ENCODE measurements at regions not wholly inside any gene's neighbourhood (a gene's known extent, or its start where the extent isn't known, plus 50 kb on each side); places are given as distances from the start of the nearest gene placed in this dataset.

GRCh38 chr5:105032917-105033316, 1470.3 kb upstream of the NUDT12 start:
- no peak overlapping the region for H3K9ac ChIP-seq (ENCODE audit: low read depth, low read length)
- no peaks in the 10 kb centered on the region for H4K20me1 ChIP-seq (ENCODE audit: insufficient read depth, low read length)
- DNase-seq = no peak
- H4K91ac ChIP-seq (ENCODE audit: insufficient read depth, low read depth, low read length) = no peak overlapping the region
- no peaks in the 10 kb centered on the region for H3K79me1 ChIP-seq (ENCODE audit: low read depth in 1 of 2, low read length in 2 of 2)
- CTCF ChIA-PET = no interaction called here
- no peak overlapping the region for H3K4me3 ChIP-seq (ENCODE audit: insufficient read depth, low read depth, low read length)
- no peak overlapping the region for H3K27ac ChIP-seq (ENCODE audit: insufficient read depth, low read length)
- H2BK15ac ChIP-seq (ENCODE audit: low read depth, low read length) = no peak overlapping the region
- intact Hi-C loops (cut with micrococcal nuclease) = no loop called here
- no peak overlapping the region for H2BK5ac ChIP-seq (ENCODE audit: low read depth, low read length, poor library complexity, severe bottlenecking)
- H2AK9ac ChIP-seq (replicated peaks; ENCODE audit: low read depth, low read length, poor library complexity) = no peak overlapping the region
- POLR2A ChIA-PET (ENCODE audit: unreplicated experiment) = no interaction called here
- dilution Hi-C loops (cut with HindIII; ENCODE audit: low sequenced_read_pairs, unreplicated experiment) = no loop called here
- no peak overlapping the region for H3K14ac ChIP-seq (replicated peaks; ENCODE audit: low read depth, low read length)
- WGBS, 2 experiments (ENCODE audit: extremely low coverage in 2 of 2, insufficient read length in 1 of 2) = no CpG with 5 or more reads among the region's 4 CpGs
- H4K5ac ChIP-seq (ENCODE audit: low read depth, low read length) = no peak overlapping the region
- H4K8ac ChIP-seq (ENCODE audit: low read depth in 2 of 2, low read length in 2 of 2) = no peak overlapping the region
- no peak overlapping the region for H2BK20ac ChIP-seq (ENCODE audit: low read depth, low read length)
- in situ Hi-C loops (cut with MboI; ENCODE audit: low sequenced_read_pairs) = no loop called here
- no peak for ATAC-seq (ENCODE audit: low read depth)
- no peak overlapping the region for H3K56ac ChIP-seq (ENCODE audit: extremely low read depth, insufficient read depth, low read length)
- TF ChIP-seq MAZ (IDR thresholded peaks at IDR 0.05; ENCODE audit: borderline replicate concordance, low read depth, low read length) = no peak
- no peak for TF ChIP-seq BHLHE40 (IDR thresholded peaks at IDR 0.05; ENCODE audit: low read depth, low read length)
- TF ChIP-seq SMC3 (IDR thresholded peaks at IDR 0.05; ENCODE audit: low read depth, low read length) = no peak
- no peak for TF ChIP-seq RFX5 (IDR thresholded peaks at IDR 0.05; ENCODE audit: low read depth, low read length)
- no peak for TF ChIP-seq MAFK (IDR thresholded peaks at IDR 0.05; ENCODE audit: low read depth, low read length)
- no peak for TF ChIP-seq FOS (IDR thresholded peaks at IDR 0.05; ENCODE audit: low read depth, low read length)
- no peak for TF ChIP-seq ELK1 (IDR thresholded peaks at IDR 0.05; ENCODE audit: borderline replicate concordance, low read depth, low read length)
- no peak for TF ChIP-seq CEBPB (IDR thresholded peaks at IDR 0.05; ENCODE audit: low read depth, low read length)
- no peak for TF ChIP-seq POLR2A (IDR thresholded peaks at IDR 0.05; ENCODE audit: low read depth, low read length)
- no peak for TF ChIP-seq MXI1 (IDR thresholded peaks at IDR 0.05; ENCODE audit: borderline replicate concordance, low read depth, low read length)
- TF ChIP-seq NFE2L2 (IDR thresholded peaks at IDR 0.05; ENCODE audit: low read depth, low read length) = no peak
- no peak for TF ChIP-seq RCOR1 (IDR thresholded peaks at IDR 0.05; ENCODE audit: insufficient replicate concordance, low read length)
- H3K4me1 ChIP-seq (ENCODE audit: control insufficient read depth, insufficient read depth, low read length) = no peaks in the 10 kb centered on the region
- H2AK5ac ChIP-seq (ENCODE audit: low read depth, low read length) = no peak overlapping the region
- no peak overlapping the region for H3K4me2 ChIP-seq (ENCODE audit: low read depth, low read length)
- H3K27me3 ChIP-seq (ENCODE audit: control insufficient read depth, insufficient read depth, low read length) = no peaks in the 10 kb centered on the region
- no peak overlapping the region for H3K4ac ChIP-seq (ENCODE audit: low read depth, low read length)
- no peak overlapping the region for H2BK120ac ChIP-seq (ENCODE audit: low read depth, low read length)
- H3K18ac ChIP-seq (ENCODE audit: low read depth, low read length) = no peak overlapping the region
- H3K9me1 ChIP-seq (ENCODE audit: insufficient read depth, low read length) = no peaks in the 10 kb centered on the region
- H3K36me3 ChIP-seq (ENCODE audit: control insufficient read depth, insufficient read depth, low read length) = no peaks in the 10 kb centered on the region
- H3K23ac ChIP-seq (ENCODE audit: low read depth, low read length) = no peak overlapping the region
- H2AFZ ChIP-seq (replicated peaks; ENCODE audit: low read length, poor library complexity) = no peak overlapping the region
- peaks cover 2% of the 10 kb centered on the region; the same call in 1 of the 2 replicates for H3K9me3 ChIP-seq (ENCODE audit: control insufficient read depth, insufficient read depth, low read length)
- BruUV-seq (replicated peaks) = no TSS peak

Measured in IMR-90 (cell line).